AG09319 (cell line): ENCODE measurements at regions not wholly inside any gene's neighbourhood (a gene's known extent, or its start where the extent isn't known, plus 50 kb on each side); places are given as distances from the start of the nearest gene placed in this dataset.

ENCODE experiments used
- DNase-seq: peaks from one replicate; pipeline ENCODE4 v3.0.0-alpha.2; 2010; ENCODE audit warnings: low read depth; ENCODE audit errors: extremely low read depth
- TF ChIP-seq, protein P1 (sequence below): IDR thresholded peaks from 2 replicates; pipeline ENCODE4 v1.5.1; 2011; ENCODE audit warnings: low read depth, mild to moderate bottlenecking, inconsistent platforms, low read length, moderate library complexity

DNA sequence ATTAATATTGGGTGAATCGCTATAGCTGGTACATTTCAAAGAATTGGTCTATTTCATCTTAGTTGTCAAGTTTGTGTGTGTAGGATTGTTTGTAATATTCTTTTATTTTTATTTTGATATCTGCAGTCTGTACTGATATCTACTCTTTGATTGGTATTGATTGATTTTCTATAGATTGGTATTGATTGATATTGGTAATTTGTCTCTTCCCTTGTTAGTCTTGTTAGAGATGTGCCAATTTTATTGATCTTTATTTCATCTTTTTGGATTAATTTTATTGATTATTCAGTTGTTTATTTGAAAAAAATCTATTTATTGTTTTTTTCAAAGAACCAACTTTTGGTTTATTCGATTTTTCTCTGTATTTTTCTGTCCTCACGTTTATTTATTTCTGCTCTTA lies 61.4 kb downstream of the TM2D3 start:
- DNase-seq = no peak
- TF ChIP-seq, protein P1, sequence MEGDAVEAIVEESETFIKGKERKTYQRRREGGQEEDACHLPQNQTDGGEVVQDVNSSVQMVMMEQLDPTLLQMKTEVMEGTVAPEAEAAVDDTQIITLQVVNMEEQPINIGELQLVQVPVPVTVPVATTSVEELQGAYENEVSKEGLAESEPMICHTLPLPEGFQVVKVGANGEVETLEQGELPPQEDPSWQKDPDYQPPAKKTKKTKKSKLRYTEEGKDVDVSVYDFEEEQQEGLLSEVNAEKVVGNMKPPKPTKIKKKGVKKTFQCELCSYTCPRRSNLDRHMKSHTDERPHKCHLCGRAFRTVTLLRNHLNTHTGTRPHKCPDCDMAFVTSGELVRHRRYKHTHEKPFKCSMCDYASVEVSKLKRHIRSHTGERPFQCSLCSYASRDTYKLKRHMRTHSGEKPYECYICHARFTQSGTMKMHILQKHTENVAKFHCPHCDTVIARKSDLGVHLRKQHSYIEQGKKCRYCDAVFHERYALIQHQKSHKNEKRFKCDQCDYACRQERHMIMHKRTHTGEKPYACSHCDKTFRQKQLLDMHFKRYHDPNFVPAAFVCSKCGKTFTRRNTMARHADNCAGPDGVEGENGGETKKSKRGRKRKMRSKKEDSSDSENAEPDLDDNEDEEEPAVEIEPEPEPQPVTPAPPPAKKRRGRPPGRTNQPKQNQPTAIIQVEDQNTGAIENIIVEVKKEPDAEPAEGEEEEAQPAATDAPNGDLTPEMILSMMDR = no peak

DNA sequence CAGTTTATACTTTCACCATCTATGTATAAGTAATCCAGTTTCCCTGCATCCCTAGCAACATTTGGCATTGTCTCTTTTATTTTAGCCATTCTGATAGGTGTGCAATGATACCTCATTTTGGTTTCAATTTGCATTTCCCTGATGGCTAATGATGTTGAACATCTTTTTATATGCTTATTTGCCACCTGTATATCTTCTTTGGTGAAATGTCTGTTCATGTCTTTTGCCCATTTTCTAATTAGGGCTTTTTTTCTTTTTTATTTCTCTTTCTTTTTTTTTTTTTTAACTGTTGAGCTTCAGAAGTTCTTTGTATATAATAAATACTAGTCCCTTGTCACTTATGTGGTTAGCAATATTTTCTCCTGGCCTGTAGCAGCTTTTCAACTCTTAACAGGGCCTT lies 68.9 kb downstream of the TM2D3 start:
- TF ChIP-seq, protein P1 = no peak
- no peak for DNase-seq

DNA sequence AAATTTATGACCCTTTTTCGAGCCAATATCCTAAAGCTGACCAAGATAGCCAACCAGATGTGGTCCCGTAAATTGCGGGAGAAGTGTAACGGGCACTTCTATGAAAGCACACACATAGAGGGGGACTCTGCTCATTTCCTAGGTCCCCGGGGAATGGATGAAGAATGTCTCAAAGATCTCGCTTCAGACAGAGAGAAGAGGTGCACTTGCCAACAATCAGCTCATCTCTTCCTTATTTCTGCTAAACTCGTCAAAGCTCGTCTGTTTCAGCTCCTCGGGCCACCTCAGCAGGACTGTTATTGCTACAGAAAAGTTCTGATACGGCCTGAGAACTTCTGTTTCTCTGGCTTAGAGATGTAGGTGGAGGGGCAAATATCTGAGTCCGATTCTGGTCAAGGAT lies 71.8 kb downstream of the TM2D3 start:
- DNase-seq = no peak
- TF ChIP-seq, protein P1 = no peak

DNA sequence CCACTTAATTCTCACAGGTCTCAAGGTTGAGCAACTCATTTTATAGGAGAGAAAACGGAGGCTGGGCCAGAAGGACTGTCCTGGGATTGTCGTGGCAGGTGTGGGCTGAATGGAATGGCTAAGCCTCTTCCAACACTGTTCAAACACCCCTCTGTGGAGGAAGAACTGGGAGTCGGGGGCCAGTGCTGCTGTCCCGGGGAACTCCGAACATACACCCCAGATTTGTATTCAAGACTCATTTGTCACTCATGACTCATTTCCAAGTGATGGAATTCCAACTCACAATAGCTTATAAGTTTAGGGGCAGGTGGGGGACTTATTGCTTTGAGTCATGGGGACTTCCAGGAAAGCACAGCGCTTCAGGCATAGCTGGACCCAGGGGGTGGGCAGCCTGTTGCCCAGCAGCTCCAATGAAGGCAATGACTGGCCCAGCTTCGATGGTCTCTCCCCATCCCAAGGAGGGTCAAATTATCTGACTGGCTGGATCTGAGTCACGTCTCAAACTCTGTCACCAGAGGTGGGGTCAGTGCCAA lies 72.5 kb downstream of the TM2D3 start:
- DNase-seq = no peak
- TF ChIP-seq, protein P1 = no peak

DNA sequence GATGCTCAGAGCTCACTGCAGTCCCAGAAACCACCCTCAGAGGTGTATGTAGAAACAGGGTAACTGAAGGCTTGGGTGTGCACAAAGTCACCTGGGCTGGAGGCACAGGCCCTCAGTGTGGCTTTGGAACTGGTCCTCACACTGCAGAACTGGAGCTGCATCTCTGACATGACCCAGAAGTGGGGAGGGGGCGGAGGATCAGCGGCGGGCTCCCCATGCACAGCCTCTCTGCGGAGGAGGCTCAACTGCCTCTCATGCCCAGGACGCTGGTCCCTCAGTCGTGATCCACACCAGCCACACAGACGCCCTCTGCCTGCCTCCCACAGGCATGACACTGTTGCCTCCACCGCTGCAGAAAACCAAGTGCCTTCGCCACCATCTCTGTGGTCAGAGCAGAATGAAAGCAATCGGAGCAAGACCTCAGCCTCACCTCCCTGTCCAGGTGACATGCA lies 73.7 kb downstream of the TM2D3 start:
- no peak for DNase-seq
- TF ChIP-seq, protein P1 = peak; percentile 31

DNA sequence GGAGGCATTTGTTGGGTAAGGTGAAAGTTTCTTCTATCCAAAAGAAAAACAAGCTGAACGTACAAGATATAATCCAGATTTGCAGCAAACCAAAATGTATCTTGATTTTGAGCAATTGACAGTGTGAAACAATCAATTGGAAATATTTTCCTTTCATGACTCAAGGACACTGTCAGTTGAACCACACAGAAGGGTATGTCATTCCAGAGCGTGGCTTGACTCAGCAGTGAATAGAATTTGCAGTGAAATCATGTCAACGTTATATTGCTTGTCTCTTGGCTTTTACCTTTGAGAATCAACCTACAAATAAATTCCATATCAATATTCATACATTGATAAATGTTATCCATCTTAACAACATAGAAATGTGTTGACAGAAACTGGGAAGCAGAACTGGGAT lies 78.2 kb downstream of the TM2D3 start:
- no peak for DNase-seq
- TF ChIP-seq, protein P1 = no peak

DNA sequence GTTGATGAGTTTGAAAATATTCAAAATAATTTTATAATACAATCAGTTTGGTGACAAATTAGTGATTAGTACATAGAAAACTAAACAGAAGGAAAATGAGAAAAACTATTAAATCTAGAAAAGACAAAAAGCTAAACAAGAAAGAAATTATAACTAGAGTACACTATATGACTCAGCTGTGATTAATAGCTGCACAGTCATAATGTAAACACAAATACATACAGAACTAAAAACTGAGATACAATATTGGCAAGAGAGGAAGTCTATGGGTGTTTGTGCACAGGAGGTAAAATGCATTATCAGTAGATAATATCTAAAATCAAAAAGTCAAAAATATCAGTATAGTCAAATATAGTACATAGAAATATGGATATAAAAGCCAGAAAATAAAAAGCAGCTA lies 80.7 kb upstream of the PCSK6 start:
- TF ChIP-seq, protein P1 = no peak
- DNase-seq = no peak
